H1 (cell line): ENCODE measurements at regions not wholly inside any gene's neighbourhood (a gene's known extent, or its start where the extent isn't known, plus 50 kb on each side); places are given as distances from the start of the nearest gene placed in this dataset.

Source experiments
- CTCF ChIA-PET: fragments of 300-600 bp; sonication (Branson Sonifier 250); formaldehyde crosslinking; loops from one replicate; lab custom pipeline; 2021; ENCODE audit not compliant: partially characterized antibody; lab: Charles Lee
- POLR2A ChIA-PET: fragments of 300-600 bp; sonication (Branson Sonifier 250); formaldehyde crosslinking; loops from one replicate; lab custom pipeline; 2021; ENCODE audit warnings: inconsistent platforms; ENCODE audit not compliant: partially characterized antibody; lab: Charles Lee
- DNase-seq, 2 experiments: peaks; one replicate each; pipeline versions ENCODE4 v3.0.0 to v3.0.0-alpha.2; 2010 to 2022; ENCODE audit warnings: low spot score in 2 of 2, low read depth in 1 of 2, mixed read lengths in 1 of 2
- FAIRE-seq: peaks from 2 replicates; lab custom pipeline; 2011; peaks lifted over from hg19 to GRCh38; lab: Jason Lieb, UNC
- H2AFZ ChIP-seq: 2 replicates; pipeline ENCODE4 v1.8.1; 2012; ENCODE audit warnings: low read length, inconsistent platforms
- H2AK5ac ChIP-seq: 2 replicates; pipeline ENCODE4 v1.6.1; 2013; ENCODE audit warnings: low read depth, low read length
- H2BK120ac ChIP-seq: replicated peaks from 2 replicates; pipeline ENCODE3; 2013; ENCODE audit warnings: low read depth, low read length, inconsistent platforms
- H2BK12ac ChIP-seq: 2 replicates; pipeline ENCODE4 v1.6.1; 2013; ENCODE audit warnings: low read depth, low read length
- H2BK15ac ChIP-seq: 2 replicates; pipeline ENCODE4 v1.6.1; 2013; ENCODE audit warnings: low read length
- H2BK20ac ChIP-seq: 2 replicates; pipeline ENCODE4 v1.6.1; 2013; ENCODE audit warnings: low read length
- H2BK5ac ChIP-seq: 2 replicates; pipeline ENCODE4 v1.6.1; 2013; ENCODE audit warnings: low read depth, low read length
- H3K14ac ChIP-seq: 2 replicates; pipeline ENCODE4 v1.6.1; 2013; ENCODE audit warnings: inconsistent platforms; ENCODE audit not compliant: insufficient read length
- H3K18ac ChIP-seq: 2 replicates; pipeline ENCODE4 v1.6.1; 2013; ENCODE audit warnings: low read length; ENCODE audit errors: extremely low read depth
- H3K23ac ChIP-seq: 2 replicates; pipeline ENCODE4 v1.6.1; 2013; ENCODE audit warnings: inconsistent platforms; ENCODE audit not compliant: insufficient read length
- H3K23me2 ChIP-seq: 2 replicates; pipeline ENCODE4 v1.6.1; 2013; ENCODE audit warnings: low read depth, low read length
- H3K27ac ChIP-seq: 2 replicates; pipeline ENCODE4 v1.6.1; 2011; ENCODE audit warnings: low read depth, low read length, inconsistent platforms
- H3K27me3 ChIP-seq, 4 experiments: replicated peaks in 1 of 4; 1 replicate in 1 of 4; 2 replicates in 3 of 4; pipeline versions ENCODE4 v1.6.1 to v1.8.1; 2011 to 2013; ENCODE audit warnings: low read length in 3 of 4, mild to moderate bottlenecking in 3 of 4, inconsistent platforms in 2 of 4, mixed read lengths in 2 of 4, moderate library complexity in 1 of 4; ENCODE audit not compliant: control insufficient read depth in 3 of 4, insufficient read depth in 3 of 4; ENCODE audit errors: extremely low read depth in 1 of 4
- H3K36me3 ChIP-seq, 4 experiments: 2 replicates each; pipeline versions ENCODE4 v1.6.1 to v1.8.1; 2011 to 2013; ENCODE audit warnings: mild to moderate bottlenecking in 4 of 4, low read length in 3 of 4, moderate library complexity in 2 of 4, control low read depth in 1 of 4, inconsistent platforms in 1 of 4; ENCODE audit not compliant: insufficient read depth in 4 of 4, control insufficient read depth in 2 of 4
- H3K4ac ChIP-seq: replicated peaks from 2 replicates; pipeline ENCODE3; 2013; ENCODE audit warnings: low read length, low read depth, mixed read lengths, inconsistent platforms; ENCODE audit not compliant: insufficient read length
- H3K4me1 ChIP-seq, 4 experiments: replicated peaks in 1 of 4; 1 replicate in 1 of 4; 2 replicates in 3 of 4; pipeline versions ENCODE4 v1.6.1 to v1.8.1; 2011 to 2013; ENCODE audit warnings: low read length in 3 of 4, inconsistent platforms in 2 of 4, mixed read lengths in 1 of 4; ENCODE audit not compliant: insufficient read depth in 4 of 4, control insufficient read depth in 3 of 4
- H3K4me2 ChIP-seq, 2 experiments: 2 replicates each; pipeline versions ENCODE4 v1.6.1 to v1.8.1; 2011 to 2013; ENCODE audit warnings: low read depth in 2 of 2, low read length in 2 of 2, control low read depth in 1 of 2, inconsistent platforms in 1 of 2, mild to moderate bottlenecking in 1 of 2; ENCODE audit not compliant: insufficient read depth in 1 of 2
- H3K4me3 ChIP-seq, 4 experiments: fragments of 200-600, 300-600 bp in 1 of 4; sonication (generic), shearing (Covaris generic), sonication (Bioruptor Twin) in 1 of 4; 2 replicates each; pipeline versions ENCODE4 v1.5.1 to v1.8.1; 2011 to 2016; ENCODE audit warnings: low read length in 4 of 4, low read depth in 3 of 4, control low read depth in 2 of 4, inconsistent platforms in 2 of 4, mild to moderate bottlenecking in 2 of 4, mixed read lengths in 1 of 4, moderate library complexity in 1 of 4; ENCODE audit not compliant: insufficient read depth in 2 of 4; ENCODE audit errors: extremely low read depth in 1 of 4
- H3K56ac ChIP-seq: replicated peaks from 2 replicates; pipeline ENCODE3; 2013; ENCODE audit warnings: low read depth, mild to moderate bottlenecking, mixed read lengths, low read length, inconsistent platforms; ENCODE audit not compliant: insufficient read length
- H3K79me1 ChIP-seq: 2 replicates; pipeline ENCODE4 v1.6.1; 2013; ENCODE audit warnings: low read depth, low read length, control low read depth
- H3K79me2 ChIP-seq, 2 experiments: 2 replicates each; pipeline versions ENCODE4 v1.6.1 to v1.8.1; 2012 to 2013; ENCODE audit warnings: low read length in 2 of 2, mild to moderate bottlenecking in 2 of 2, inconsistent platforms in 1 of 2; ENCODE audit not compliant: insufficient read depth in 2 of 2, control insufficient read depth in 1 of 2
- H3K9ac ChIP-seq, 4 experiments: replicated peaks in 1 of 4; 1 replicate in 1 of 4; 2 replicates in 3 of 4; pipeline versions ENCODE4 v1.6.1 to v1.8.1; 2011 to 2013; ENCODE audit warnings: low read depth in 3 of 4, low read length in 3 of 4, control low read depth in 2 of 4, mild to moderate bottlenecking in 2 of 4, moderate library complexity in 2 of 4, inconsistent platforms in 1 of 4; ENCODE audit errors: extremely low read depth in 1 of 4
- H3K9me3 ChIP-seq, 2 experiments: 2 replicates each; pipeline versions ENCODE4 v1.6.1 to v1.8.1; 2012 to 2013; ENCODE audit warnings: mild to moderate bottlenecking in 2 of 2, moderate library complexity in 2 of 2, control low read depth in 1 of 2, inconsistent platforms in 1 of 2, low read depth in 1 of 2, low read length in 1 of 2, mixed read lengths in 1 of 2; ENCODE audit not compliant: insufficient read depth in 2 of 2
- H4K20me1 ChIP-seq, 2 experiments: replicated peaks in 1 of 2; 2 replicates each; pipeline versions ENCODE3 to v1.8.1; 2011 to 2013; ENCODE audit warnings: inconsistent platforms in 2 of 2, low read length in 2 of 2, mild to moderate bottlenecking in 1 of 2; ENCODE audit not compliant: insufficient read depth in 2 of 2, control insufficient read depth in 1 of 2
- H4K5ac ChIP-seq: 2 replicates; pipeline ENCODE4 v1.6.1; 2013; ENCODE audit warnings: low read length, low read depth, mixed read lengths, inconsistent platforms; ENCODE audit not compliant: insufficient read length
- H4K8ac ChIP-seq: 2 replicates; pipeline ENCODE4 v1.8.0; 2013; ENCODE audit warnings: mild to moderate bottlenecking, moderate library complexity, low read length, inconsistent platforms; ENCODE audit not compliant: insufficient read depth; ENCODE audit errors: extremely low read depth
- H4K91ac ChIP-seq: replicated peaks from 2 replicates; pipeline ENCODE3; 2013; ENCODE audit warnings: low read length, mixed read lengths, inconsistent platforms; ENCODE audit not compliant: insufficient read length
- BRCA1 ChIP-seq: IDR thresholded peaks from 2 replicates; pipeline ENCODE4 v1.6.1; 2012; ENCODE audit warnings: low read depth, low read length, improper control_type of control experiment
- CHD1 ChIP-seq: IDR thresholded peaks from 2 replicates; pipeline ENCODE4 v1.6.1; 2012; ENCODE audit warnings: low read depth, low read length, improper control_type of control experiment
- EGR1 ChIP-seq: IDR thresholded peaks from 2 replicates; pipeline ENCODE4 v1.6.1; 2011; ENCODE audit warnings: low read depth, low read length, borderline replicate concordance
- EP300 ChIP-seq, 2 experiments: IDR thresholded peaks; 1 replicate in 1 of 2; 2 replicates in 1 of 2; pipeline ENCODE4 v1.6.1; 2011 to 2012; ENCODE audit warnings: low read depth in 2 of 2, low read length in 2 of 2, mild to moderate bottlenecking in 2 of 2, borderline replicate concordance in 1 of 2, inconsistent platforms in 1 of 2, moderate library complexity in 1 of 2
- GTF2F1 ChIP-seq: IDR thresholded peaks from 2 replicates; pipeline ENCODE4 v1.6.1; 2012; ENCODE audit warnings: low read depth, low read length, improper control_type of control experiment, borderline replicate concordance
- MAFK ChIP-seq: IDR thresholded peaks from 2 replicates; pipeline ENCODE4 v1.6.1; 2012; ENCODE audit warnings: low read depth, mild to moderate bottlenecking, improper control_type of control experiment, low read length
- NANOG ChIP-seq: IDR thresholded peaks from 2 replicates; pipeline ENCODE4 v1.6.1; 2011; ENCODE audit warnings: low read length, low read depth, mild to moderate bottlenecking, inconsistent platforms; ENCODE audit not compliant: insufficient read depth, poor library complexity, severe bottlenecking
- POLR2AphosphoS5 ChIP-seq: IDR thresholded peaks from 2 replicates; pipeline ENCODE4 v1.6.1; 2011; ENCODE audit warnings: low read depth, low read length
- RFX5 ChIP-seq: IDR thresholded peaks from 2 replicates; pipeline ENCODE4 v1.6.1; 2011; ENCODE audit warnings: low read depth, low read length, improper control_type of control experiment, borderline replicate concordance
- SP1 ChIP-seq: IDR thresholded peaks from 2 replicates; pipeline ENCODE4 v1.6.1; 2011; ENCODE audit warnings: low read depth, low read length
- SP2 ChIP-seq: IDR thresholded peaks from 2 replicates; pipeline ENCODE4 v1.6.1; 2012; ENCODE audit warnings: mild to moderate bottlenecking, low read length, inconsistent platforms
- TAF7 ChIP-seq: optimal IDR thresholded peaks from 2 replicates; pipeline ENCODE3; 2011; ENCODE audit warnings: low read depth, mild to moderate bottlenecking, inconsistent platforms, low read length, moderate library complexity, borderline replicate concordance
- TBP ChIP-seq: IDR thresholded peaks from 2 replicates; pipeline ENCODE4 v1.6.1; 2011; ENCODE audit warnings: low read depth, low read length, improper control_type of control experiment
- ZNF274 ChIP-seq: IDR thresholded peaks from 2 replicates; pipeline ENCODE4 v1.7.0; 2012; ENCODE audit warnings: low read length, borderline replicate concordance; ENCODE audit errors: extremely low read depth
- WGBS, 2 experiments: shearing (Covaris generic) in 1 of 2; methylation state at CpG; one replicate each; pipeline versions ENCODE4 v1.1.6 to v1.1.7; 2013 to 2015; ENCODE audit warnings: low lambda C conversion rate in 2 of 2, mixed read lengths in 2 of 2, inconsistent platforms in 1 of 2, low coverage in 1 of 2, missing lambda C conversion rate in 1 of 2; ENCODE audit not compliant: insufficient replicate concordance in 2 of 2, insufficient coverage in 1 of 2, insufficient read length in 1 of 2; ENCODE audit errors: extremely low coverage in 1 of 2, missing lambda C conversion rate in 1 of 2; 5-methylcytosine and 5-hydroxymethylcytosine counted together
- TF ChIP-seq, protein P1 (sequence below): IDR thresholded peaks from 2 replicates; pipeline ENCODE4 v1.6.1; 2012; ENCODE audit warnings: inconsistent platforms

DNA sequence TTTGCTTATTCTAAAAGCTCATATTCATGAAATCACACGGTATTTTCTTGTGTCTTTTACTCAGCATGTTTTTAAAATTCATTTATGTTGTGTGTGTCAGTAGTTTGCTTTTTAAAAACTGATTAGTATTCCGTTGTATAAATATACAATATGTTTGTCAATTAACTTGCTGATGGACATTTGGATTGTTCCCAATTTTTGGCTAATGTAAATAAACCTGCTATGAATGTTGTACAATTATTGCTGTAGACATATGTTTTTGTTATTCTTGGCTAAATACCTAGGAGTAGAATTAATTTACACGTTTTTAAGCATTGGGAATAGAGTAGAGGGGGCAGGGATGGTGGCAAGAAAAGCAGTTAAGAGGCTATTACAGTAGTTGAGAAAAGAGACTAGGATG is 199.5 kb upstream of the CCL2 start:
- no peaks in the 10 kb centered on the region for H3K4me1 ChIP-seq
- no peak overlapping the region for H4K8ac ChIP-seq
- H2BK20ac ChIP-seq: no peak overlapping the region
- no peak overlapping the region for H2BK120ac ChIP-seq
- no peak overlapping the region for H3K27ac ChIP-seq
- H2AFZ ChIP-seq: no peak overlapping the region
- H3K27me3 ChIP-seq: no peaks in the 10 kb centered on the region
- CTCF ChIA-PET: no interaction called here
- H3K79me1 ChIP-seq: no peaks in the 10 kb centered on the region
- no peak overlapping the region for H3K4me2 ChIP-seq
- H4K91ac ChIP-seq: no peak overlapping the region
- no peak overlapping the region for H2BK5ac ChIP-seq
- no peak overlapping the region for H3K4ac ChIP-seq
- 82% methylated on average over 3 of the region's 3 CpGs; no CpG with 5 or more reads in 1 of the 2 experiments for WGBS, 2 experiments
- no peak overlapping the region for H4K5ac ChIP-seq
- no peak for FAIRE-seq
- POLR2A ChIA-PET: no interaction called here
- no peaks in the 10 kb centered on the region for H4K20me1 ChIP-seq
- H3K9ac ChIP-seq: no peak overlapping the region
- H3K56ac ChIP-seq: no peak overlapping the region
- no peak overlapping the region for H3K23ac ChIP-seq
- no peak overlapping the region for H2BK15ac ChIP-seq
- peaks cover 0 to 3% of the 10 kb centered on the region in 2 experiments; a peak in 2 of 4 replicates for H3K9me3 ChIP-seq
- no peak overlapping the region for H3K4me3 ChIP-seq
- no peak overlapping the region for H3K14ac ChIP-seq
- H3K36me3 ChIP-seq: no peaks in the 10 kb centered on the region
- H2BK12ac ChIP-seq: no peak overlapping the region
- no peak overlapping the region for H3K18ac ChIP-seq
- H2AK5ac ChIP-seq: no peak overlapping the region
- DNase-seq: no peak
- no peaks in the 10 kb centered on the region for H3K23me2 ChIP-seq
- no peaks in the 10 kb centered on the region for H3K79me2 ChIP-seq
- TF ChIP-seq SP2: no peak
- TF ChIP-seq CHD1: no peak
- TF ChIP-seq ZNF274: no peak
- no peak for TF ChIP-seq TAF7
- TF ChIP-seq SP1: no peak
- TF ChIP-seq, protein P1, sequence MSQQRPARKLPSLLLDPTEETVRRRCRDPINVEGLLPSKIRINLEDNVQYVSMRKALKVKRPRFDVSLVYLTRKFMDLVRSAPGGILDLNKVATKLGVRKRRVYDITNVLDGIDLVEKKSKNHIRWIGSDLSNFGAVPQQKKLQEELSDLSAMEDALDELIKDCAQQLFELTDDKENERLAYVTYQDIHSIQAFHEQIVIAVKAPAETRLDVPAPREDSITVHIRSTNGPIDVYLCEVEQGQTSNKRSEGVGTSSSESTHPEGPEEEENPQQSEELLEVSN: no peak
- no peak for TF ChIP-seq RFX5
- TF ChIP-seq EP300 (IDR thresholded peaks at IDR 0.05; ENCODE audit: borderline replicate concordance in 1 of 2, low read depth in 2 of 2, low read length in 2 of 2): no peak
- TF ChIP-seq EGR1: no peak
- no peak for TF ChIP-seq POLR2AphosphoS5
- TF ChIP-seq GTF2F1: no peak
- TF ChIP-seq TBP: no peak
- TF ChIP-seq NANOG: no peak
- no peak for TF ChIP-seq MAFK
- TF ChIP-seq BRCA1: no peak
